ENCODE measurements at regions not wholly inside any gene's neighbourhood (a gene's known extent, or its start where the extent isn't known, plus 50 kb on each side); places are given as distances from the start of the nearest gene placed in this dataset.
"Not testable (repeated sequence)": the region's sequence is repeated elsewhere in the genome, so short reads cannot be mapped to it uniquely, and the experiment has no call there.

GRCh38 chr12:83461336-83461935 is 774.7 kb downstream of the TMTC2 start:
- H3K27ac ChIP-seq: no peak overlapping the region
- 60% methylated on average over 3 of the region's 3 CpGs for WGBS (ENCODE audit: insufficient coverage, low coverage, low lambda C conversion rate, missing lambda C conversion rate)
- no peak overlapping the region for H3K4me3 ChIP-seq
- DNase-seq (no peak), ATAC-seq (no peak)
- H3K36me3 ChIP-seq: no peaks in the 10 kb centered on the region
- intact Hi-C loops (cut with DNase I): no loop called here
- no peaks in the 10 kb centered on the region for H3K4me1 ChIP-seq
- H3K27me3 ChIP-seq: no peaks in the 10 kb centered on the region
- H3K9me3 ChIP-seq: no peaks in the 10 kb centered on the region
- TF ChIP-seq POLR2A (IDR thresholded peaks at IDR 0.05) (no peak), CTCF (IDR thresholded peaks at IDR 0.05) (no peak)

GRCh38 chr12:83451189-83451588 is 764.5 kb downstream of the TMTC2 start:
- H3K4me3 ChIP-seq: no peak overlapping the region
- no peaks in the 10 kb centered on the region for H3K9me3 ChIP-seq
- no peaks in the 10 kb centered on the region for H3K4me1 ChIP-seq
- TF ChIP-seq CTCF (IDR thresholded peaks at IDR 0.05) (no peak), POLR2A (IDR thresholded peaks at IDR 0.05) (no peak)
- 54% methylated on average over 2 of the region's 2 CpGs for WGBS (ENCODE audit: insufficient coverage, low coverage, low lambda C conversion rate, missing lambda C conversion rate)
- DNase-seq: no peak
- H3K27me3 ChIP-seq: no peaks in the 10 kb centered on the region
- no peaks in the 10 kb centered on the region for H3K36me3 ChIP-seq
- intact Hi-C loops (cut with DNase I): no loop called here
- H3K27ac ChIP-seq: no peak overlapping the region
- no peak for ATAC-seq

GRCh38 chr12:83434600-83434999 is 747.9 kb downstream of the TMTC2 start:
- ATAC-seq (no peak), DNase-seq (no peak)
- H3K4me3 ChIP-seq: no peak overlapping the region
- intact Hi-C loops (cut with DNase I): no loop called here
- WGBS (ENCODE audit: insufficient coverage, low coverage, low lambda C conversion rate, missing lambda C conversion rate): 4% methylated on average over 1 of the region's 1 CpG
- no peaks in the 10 kb centered on the region for H3K9me3 ChIP-seq
- no peaks in the 10 kb centered on the region for H3K4me1 ChIP-seq
- no peak overlapping the region for H3K27ac ChIP-seq
- H3K27me3 ChIP-seq: no peaks in the 10 kb centered on the region
- TF ChIP-seq POLR2A (IDR thresholded peaks at IDR 0.05) (no peak), CTCF (IDR thresholded peaks at IDR 0.05) (no peak)
- H3K36me3 ChIP-seq: no peaks in the 10 kb centered on the region

GRCh38 chr12:83432176-83432719 is 745.5 kb downstream of the TMTC2 start:
- no peaks in the 10 kb centered on the region for H3K4me1 ChIP-seq
- ATAC-seq (no peak), DNase-seq (no peak)
- H3K4me3 ChIP-seq: no peak overlapping the region
- no peak for TF ChIP-seq POLR2A (IDR thresholded peaks at IDR 0.05)
- no peak for TF ChIP-seq CTCF (IDR thresholded peaks at IDR 0.05)
- H3K9me3 ChIP-seq: no peaks in the 10 kb centered on the region
- no peak overlapping the region for H3K27ac ChIP-seq
- intact Hi-C loops (cut with DNase I): no loop called here
- H3K36me3 ChIP-seq: no peaks in the 10 kb centered on the region
- 67% methylated on average over 1 of the region's 3 CpGs for WGBS (ENCODE audit: insufficient coverage, low coverage, low lambda C conversion rate, missing lambda C conversion rate)
- no peaks in the 10 kb centered on the region for H3K27me3 ChIP-seq

GRCh38 chr12:83427586-83428136 is 741.0 kb downstream of the TMTC2 start:
- DNase-seq; H3K4me1 ChIP-seq; ATAC-seq; intact Hi-C loops (cut with DNase I); H3K4me3 ChIP-seq; H3K27me3 ChIP-seq; H3K27ac ChIP-seq; H3K36me3 ChIP-seq; H3K9me3 ChIP-seq: not testable (repeated sequence)
- 41% methylated on average over 2 of the region's 2 CpGs for WGBS (ENCODE audit: insufficient coverage, low coverage, low lambda C conversion rate, missing lambda C conversion rate)

Measured in right lobe of liver (tissue), 6 donors.